ENCODE measurements at regions not wholly inside any gene's neighbourhood (a gene's known extent, or its start where the extent isn't known, plus 50 kb on each side); places are given as distances from the start of the nearest gene placed in this dataset.

DNA sequence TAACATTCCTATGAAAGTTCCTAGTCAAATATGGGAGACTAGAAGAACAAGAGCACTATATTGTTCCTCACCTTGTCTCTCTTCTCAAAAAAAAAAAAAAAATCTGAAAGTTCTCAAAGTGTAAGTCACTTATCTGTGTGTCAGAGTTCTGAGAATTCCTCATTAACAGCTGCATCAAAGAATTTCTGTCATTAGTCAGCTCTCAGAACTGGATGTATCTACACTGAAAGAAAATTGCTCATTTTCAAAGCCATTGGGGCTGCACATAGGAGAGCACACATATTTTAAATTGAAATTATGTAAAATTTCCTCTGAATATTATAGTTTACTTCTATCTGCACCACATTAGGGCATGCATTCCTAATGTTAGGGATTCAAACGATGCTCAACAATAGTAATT is 99.5 kb upstream of the FTMT start:
- Histone ChIP-seq H3K4me1 (replicated peaks; ENCODE audit: insufficient read depth) (no peaks in the 10 kb centered on the region), H3K4me3 (no peak overlapping the region), H3K4me2 (no peak overlapping the region), H4K20me1 (ENCODE audit: insufficient read depth) (no peaks in the 10 kb centered on the region), H2AFZ (no peak overlapping the region), H3K9me3 (ENCODE audit: insufficient read depth, low read depth) (no peaks in the 10 kb centered on the region), H3K27ac (no peak overlapping the region), H3K36me3 (ENCODE audit: low read depth) (no peaks in the 10 kb centered on the region), H3K79me2 (ENCODE audit: low read depth) (no peaks in the 10 kb centered on the region), H3F3A (ENCODE audit: insufficient read depth, low read depth) (no peaks in the 10 kb centered on the region), H3K27me3 (ENCODE audit: insufficient read depth, low read depth) (no peaks in the 10 kb centered on the region), H3K9me2 (ENCODE audit: insufficient read depth) (no peaks in the 10 kb centered on the region)
- CTCF ChIA-PET = interaction anchor here (0.7 kb wide), 1 partner anchor 616 kb away, joined by 5 read pairs; no protein-coding TSS in a partner anchor
- POLR2A ChIA-PET (ENCODE audit: unreplicated experiment) = no interaction called here
- BruUV-seq (replicated peaks) = no TSS peak
- intact Hi-C loops (cut with micrococcal nuclease; ENCODE audit: unreplicated experiment) = no loop called here
- no peak for DNase-seq
- TF ChIP-seq CTCF (conservative IDR thresholded peaks at IDR 0.05) = no peak
- no peak for TF ChIP-seq EZH2 (IDR thresholded peaks at IDR 0.05; ENCODE audit: low read depth)

- no peak for TF ChIP-seq EZH2 (IDR thresholded peaks at IDR 0.05; ENCODE audit: low read depth)
- no peak for TF ChIP-seq CTCF (conservative IDR thresholded peaks at IDR 0.05)
- ChIA-PET CTCF (no interaction called here), POLR2A (ENCODE audit: unreplicated experiment) (no interaction called here)
- intact Hi-C loops (cut with micrococcal nuclease; ENCODE audit: unreplicated experiment) = no loop called here
- H3K4me1 ChIP-seq (replicated peaks; ENCODE audit: insufficient read depth) = no peaks in the 10 kb centered on the region
- H3K9me2 ChIP-seq (ENCODE audit: insufficient read depth) = no peaks in the 10 kb centered on the region
- H3K4me2 ChIP-seq = no peak overlapping the region
- no peaks in the 10 kb centered on the region for H3K79me2 ChIP-seq (ENCODE audit: low read depth)
- no peak for DNase-seq
- H3K27me3 ChIP-seq (ENCODE audit: insufficient read depth, low read depth) = no peaks in the 10 kb centered on the region
- H3K36me3 ChIP-seq (ENCODE audit: low read depth) = no peaks in the 10 kb centered on the region
- no peaks in the 10 kb centered on the region for H4K20me1 ChIP-seq (ENCODE audit: insufficient read depth)
- no peak overlapping the region for H3K27ac ChIP-seq
- no peak overlapping the region for H2AFZ ChIP-seq
- no peaks in the 10 kb centered on the region for H3F3A ChIP-seq (ENCODE audit: insufficient read depth, low read depth)
- no peak overlapping the region for H3K4me3 ChIP-seq
- no TSS peak for BruUV-seq (replicated peaks)
- H3K9me3 ChIP-seq (ENCODE audit: insufficient read depth, low read depth) = no peaks in the 10 kb centered on the region
Observed at GRCh38 chr5:121755266-121755665, 96.4 kb upstream of the FTMT start.

GRCh38 chr5:121757753-121758152 is 93.9 kb upstream of the FTMT start:
- H2AFZ ChIP-seq = no peak overlapping the region
- H3K9me2 ChIP-seq (ENCODE audit: insufficient read depth) = peaks cover 7% of the 10 kb centered on the region; the same call in 1 of the 2 replicates
- no peak for DNase-seq
- H3K4me3 ChIP-seq = no peak overlapping the region
- intact Hi-C loops (cut with micrococcal nuclease; ENCODE audit: unreplicated experiment) = no loop called here
- H3K27ac ChIP-seq = no peak overlapping the region
- no peaks in the 10 kb centered on the region for H3K36me3 ChIP-seq (ENCODE audit: low read depth)
- no TSS peak for BruUV-seq (replicated peaks)
- H3K9me3 ChIP-seq (ENCODE audit: insufficient read depth, low read depth) = no peaks in the 10 kb centered on the region
- TF ChIP-seq EZH2 (IDR thresholded peaks at IDR 0.05; ENCODE audit: low read depth) (no peak), CTCF (conservative IDR thresholded peaks at IDR 0.05) (no peak)
- ChIA-PET CTCF (interaction anchor here (0.6 kb wide), 1 partner anchor 941 kb away, joined by 3 read pairs; no protein-coding TSS in a partner anchor), POLR2A (ENCODE audit: unreplicated experiment) (no interaction called here)
- no peaks in the 10 kb centered on the region for H3F3A ChIP-seq (ENCODE audit: insufficient read depth, low read depth)
- H3K4me2 ChIP-seq = no peak overlapping the region
- H3K27me3 ChIP-seq (ENCODE audit: insufficient read depth, low read depth) = no peaks in the 10 kb centered on the region
- H3K4me1 ChIP-seq (replicated peaks; ENCODE audit: insufficient read depth) = no peaks in the 10 kb centered on the region
- no peaks in the 10 kb centered on the region for H4K20me1 ChIP-seq (ENCODE audit: insufficient read depth)
- H3K79me2 ChIP-seq (ENCODE audit: low read depth) = no peaks in the 10 kb centered on the region
